ENCODE measurements at regions not wholly inside any gene's neighbourhood (a gene's known extent, or its start where the extent isn't known, plus 50 kb on each side); places are given as distances from the start of the nearest gene placed in this dataset.

GRCh38 chr13:78732445-78733017, 73.6 kb upstream of the OBI1 start:
- DNase-seq, result no peak
- CTCF ChIA-PET, result no interaction called here
- no peak for TF ChIP-seq CTCF (IDR thresholded peaks at IDR 0.05; ENCODE audit: unreplicated experiment)
- H3K9me3 Mint-ChIP-seq (ENCODE audit: low read depth, unreplicated experiment), result no peaks in the 10 kb centered on the region
- no peaks in the 10 kb centered on the region for H3K36me3 Mint-ChIP-seq (ENCODE audit: insufficient read depth, unreplicated experiment)
- H3K27ac Mint-ChIP-seq (ENCODE audit: unreplicated experiment), result no peak overlapping the region
- no peaks in the 10 kb centered on the region for H3K4me1 Mint-ChIP-seq (ENCODE audit: low read depth, unreplicated experiment)
- no TSS peak for BruUV-seq (replicated peaks)
- H3K4me3 Mint-ChIP-seq (ENCODE audit: low read depth, unreplicated experiment), result no peak overlapping the region
- no peaks in the 10 kb centered on the region for H3K27me3 Mint-ChIP-seq (ENCODE audit: unreplicated experiment)
- intact Hi-C loops (cut with micrococcal nuclease; ENCODE audit: unreplicated experiment), result no loop called here

- intact Hi-C loops (cut with micrococcal nuclease; ENCODE audit: unreplicated experiment), result no loop called here
- BruUV-seq (replicated peaks), result no TSS peak
- no peaks in the 10 kb centered on the region for H3K4me1 Mint-ChIP-seq (ENCODE audit: low read depth, unreplicated experiment)
- CTCF ChIA-PET, result no interaction called here
- no peak for TF ChIP-seq CTCF (IDR thresholded peaks at IDR 0.05; ENCODE audit: unreplicated experiment)
- no peaks in the 10 kb centered on the region for H3K36me3 Mint-ChIP-seq (ENCODE audit: insufficient read depth, unreplicated experiment)
- no peak for DNase-seq
- H3K27me3 Mint-ChIP-seq (ENCODE audit: unreplicated experiment), result no peaks in the 10 kb centered on the region
- no peak overlapping the region for H3K4me3 Mint-ChIP-seq (ENCODE audit: low read depth, unreplicated experiment)
- H3K9me3 Mint-ChIP-seq (ENCODE audit: low read depth, unreplicated experiment), result no peaks in the 10 kb centered on the region
- H3K27ac Mint-ChIP-seq (ENCODE audit: unreplicated experiment), result no peak overlapping the region
Measured at GRCh38 chr13:78722700-78723099, 63.7 kb upstream of the OBI1 start.

- Mint-ChIP-seq H3K4me1 (ENCODE audit: low read depth, unreplicated experiment) (no peaks in the 10 kb centered on the region), H3K9me3 (ENCODE audit: low read depth, unreplicated experiment) (no peaks in the 10 kb centered on the region), H3K27me3 (ENCODE audit: unreplicated experiment) (no peaks in the 10 kb centered on the region), H3K4me3 (ENCODE audit: low read depth, unreplicated experiment) (no peak overlapping the region), H3K36me3 (ENCODE audit: insufficient read depth, unreplicated experiment) (no peaks in the 10 kb centered on the region), H3K27ac (ENCODE audit: unreplicated experiment) (no peak overlapping the region)
- intact Hi-C loops (cut with micrococcal nuclease; ENCODE audit: unreplicated experiment), result no loop called here
- BruUV-seq (replicated peaks), result no TSS peak
- CTCF ChIA-PET, result no interaction called here
- TF ChIP-seq CTCF (IDR thresholded peaks at IDR 0.05; ENCODE audit: unreplicated experiment), result no peak
- DNase-seq, result no peak
Measured at GRCh38 chr13:78719367-78719766, 60.4 kb upstream of the OBI1 start.

- CTCF ChIA-PET, result no interaction called here
- Mint-ChIP-seq H3K4me1 (ENCODE audit: low read depth, unreplicated experiment) (no peaks in the 10 kb centered on the region), H3K27me3 (ENCODE audit: unreplicated experiment) (no peaks in the 10 kb centered on the region), H3K9me3 (ENCODE audit: low read depth, unreplicated experiment) (no peaks in the 10 kb centered on the region), H3K27ac (ENCODE audit: unreplicated experiment) (no peak overlapping the region), H3K4me3 (ENCODE audit: low read depth, unreplicated experiment) (no peak overlapping the region), H3K36me3 (ENCODE audit: insufficient read depth, unreplicated experiment) (no peaks in the 10 kb centered on the region)
- intact Hi-C loops (cut with micrococcal nuclease; ENCODE audit: unreplicated experiment), result no loop called here
- BruUV-seq (replicated peaks), result no TSS peak
- DNase-seq, result no peak
- TF ChIP-seq CTCF (IDR thresholded peaks at IDR 0.05; ENCODE audit: unreplicated experiment), result no peak
Measured at GRCh38 chr13:78714717-78715116, 55.8 kb upstream of the OBI1 start.
